Heart left ventricle (tissue), 16 donors: ENCODE measurements at regions not wholly inside any gene's neighbourhood (a gene's known extent, or its start where the extent isn't known, plus 50 kb on each side); places are given as distances from the start of the nearest gene placed in this dataset.

ENCODE experiments used
- ATAC-seq, 4 donors: fragments of 200-7000 bp; cut with Tn5 transposase; one replicate each; pipeline ENCODE4 v1.9.1; 2020 to 2022; ENCODE audit warnings: moderate library complexity in 4 of 4, mild to moderate bottlenecking in 3 of 4, moderate number of reproducible peaks in 1 of 4
- DNase-seq, 5 donors: peaks; one replicate each; pipeline ENCODE4 v3.0.0-alpha.2; 2020
- H3K27ac ChIP-seq, 12 donors: fragments of 200-600 bp; sonication (generic) in 4 of 12; one replicate each; pipeline versions ENCODE4 v1.5.0 to v1.8.0; 2016 to 2022; ENCODE audit warnings: mild to moderate bottlenecking in 2 of 12
- H3K27me3 ChIP-seq, 9 donors: fragments of 200-600 bp; sonication (generic) in 2 of 9; one replicate each; pipeline versions ENCODE4 v1.5.1 to v1.8.0; 2016 to 2022; ENCODE audit warnings: mild to moderate bottlenecking in 3 of 9
- H3K36me3 ChIP-seq, 9 donors: fragments of 200-600 bp; sonication (generic) in 2 of 9; one replicate each; pipeline versions ENCODE4 v1.5.0 to v1.8.0; 2018 to 2022; ENCODE audit warnings: mild to moderate bottlenecking in 2 of 9
- H3K4me1 ChIP-seq, 12 donors: fragments of 200-600 bp; sonication (generic) in 4 of 12; one replicate each; pipeline versions ENCODE4 v1.5.0 to v1.8.0; 2016 to 2022; ENCODE audit warnings: mild to moderate bottlenecking in 3 of 12
- H3K4me3 ChIP-seq, 12 donors: fragments of 200-600 bp; sonication (generic) in 4 of 12; one replicate each; pipeline versions ENCODE4 v1.5.0 to v1.8.0; 2017 to 2022; ENCODE audit warnings: mild to moderate bottlenecking in 9 of 12, moderate library complexity in 4 of 12
- H3K9me3 ChIP-seq, 12 donors: fragments of 200-600 bp; sonication (generic) in 4 of 12; one replicate each; pipeline versions ENCODE4 v1.5.0 to v1.8.0; 2016 to 2022; ENCODE audit warnings: mild to moderate bottlenecking in 1 of 12
- CTCF ChIP-seq, 12 donors: fragments of 200-600 bp; sonication (generic) in 4 of 12; IDR thresholded peaks; one replicate each; pipeline versions ENCODE4 v1.5.0 to v1.8.0; 2018 to 2022; ENCODE audit warnings: antibody characterized with exemption in 12 of 12, mild to moderate bottlenecking in 5 of 12
- POLR2A ChIP-seq, 2 donors: fragments of 450-650 bp; IDR thresholded peaks; one replicate each; pipeline ENCODE4 v1.6.1; 2017; ENCODE audit warnings: antibody characterized with exemption in 2 of 2, mild to moderate bottlenecking in 2 of 2, moderate library complexity in 2 of 2
- WGBS, 4 donors: extraction: QIAGEN DNeasy Blood & Tissue Kit in 2 of 4; methylation state at CpG; one replicate each; pipeline versions ENCODE4 v1.1.5 to v1.1.7; 2013 to 2018; 5-methylcytosine and 5-hydroxymethylcytosine counted together
- intact Hi-C, 10 donors: fragments of 100-400 bp; cut with DNase I; formaldehyde crosslinking; loops; one replicate each; pipeline versions ENCODE4 v1.11.1 to v1.14.2; 2022
- donor health status: ischemic (EF 13 %, LVEDD 7.1; RV severe dilation, severe dysfunction).
- donor health status: healthy with polysubstance abuse.
- donor health status: DM: no; HTN: yes; CAD: no.
- donor health status: DM: no; HTN: no; CAD: no.
- donor health status: ischemic (EF 25% LVEDD 6.9; RV normal size, moderate dysfunction).
- donor health status: ischemic (EF 25% LVEDD 5.7; RV mildly dilated, moderate dysfunction).
- donor health status: healthy.
- donor health status: DM: yes; HTN: yes; CAD: no.
- donor health status: ischemic (EF 35%, LVEDD 5.7; RV mildly dilated, moderate dysfunction).
- donor health status: nonischemic (EF 11% LVEDD 7.7; RV severe dilation, severe dysfunction).
- donor health status: DM: yes; HTN: yes; CAD: no.
- donor health status: PGD.
- donor health status: ischemic (EF 29% LVEDD 5.4; RV normal size, mild dysfunction).
- donor health status: nonischemic (EF 23%, LVEDD 6.1; RV moderate dilation, normal function).

- H3K4me1 ChIP-seq: peaks cover 0 to 23% (median 8%) of the 10 kb centered on the region in 12 donors
- DNase-seq: no peak
- 71 to 92% (median 89%) methylated on average over 6 of the region's 6 CpGs for WGBS, 4 donors
- TF ChIP-seq POLR2A (IDR thresholded peaks at IDR 0.05) (no peak), CTCF (IDR thresholded peaks at IDR 0.05) (no peak)
- intact Hi-C loops: loop anchor here in 1 of 10 donors (10.0 kb wide), 1 partner anchor 260 kb away; no protein-coding TSS in a partner anchor
- no peaks in the 10 kb centered on the region for H3K36me3 ChIP-seq
- H3K4me3 ChIP-seq: no peak overlapping the region
- H3K27me3 ChIP-seq: no peaks in the 10 kb centered on the region
- H3K27ac ChIP-seq: no peak overlapping the region
- no peaks in the 10 kb centered on the region for H3K9me3 ChIP-seq
- ATAC-seq: no peak
Observed at GRCh38 chr6:4615231-4615630, 161.0 kb upstream of the CDYL start.

GRCh38 chr6:4614637-4615036 lies 161.6 kb upstream of the CDYL start:
- Histone ChIP-seq H3K9me3 (no peaks in the 10 kb centered on the region), H3K4me3 (no peak overlapping the region), H3K4me1 (peaks cover 0 to 29% (median 12%) of the 10 kb centered on the region in 12 donors), H3K27ac (no peak overlapping the region), H3K27me3 (no peaks in the 10 kb centered on the region), H3K36me3 (no peaks in the 10 kb centered on the region)
- DNase-seq: no peak
- TF ChIP-seq CTCF (IDR thresholded peaks at IDR 0.05): no peak
- TF ChIP-seq POLR2A (IDR thresholded peaks at IDR 0.05): no peak
- 95 to 97% (median 96%) methylated on average over 5 of the region's 5 CpGs for WGBS, 4 donors
- intact Hi-C loops: loop anchor here in 2 of 10 donors (5.0 to 10.0 kb wide), 2 partner anchors 152 to 260 kb away; no protein-coding TSS in a partner anchor
- no peak for ATAC-seq

- TF ChIP-seq POLR2A (IDR thresholded peaks at IDR 0.05): no peak
- no peak for TF ChIP-seq CTCF (IDR thresholded peaks at IDR 0.05)
- ATAC-seq (no peak), DNase-seq (no peak)
- no peaks in the 10 kb centered on the region for H3K27me3 ChIP-seq
- H3K4me1 ChIP-seq: peaks cover 0 to 29% (median 12%) of the 10 kb centered on the region in 12 donors
- no peaks in the 10 kb centered on the region for H3K9me3 ChIP-seq
- no peaks in the 10 kb centered on the region for H3K36me3 ChIP-seq
- no peak overlapping the region for H3K27ac ChIP-seq
- H3K4me3 ChIP-seq: no peak overlapping the region
- WGBS, 4 donors: 95 to 97% (median 95%) methylated on average over 5 of the region's 5 CpGs
- intact Hi-C loops: loop anchor here in 2 of 10 donors (5.0 to 10.0 kb wide), 2 partner anchors 151 to 259 kb away; no protein-coding TSS in a partner anchor
Observed at GRCh38 chr6:4613795-4614194, 162.4 kb upstream of the CDYL start.

- no peaks in the 10 kb centered on the region for H3K36me3 ChIP-seq
- 94 to 96% (median 96%) methylated on average over 2 of the region's 2 CpGs for WGBS, 4 donors
- H3K27ac ChIP-seq: no peak overlapping the region
- no peak overlapping the region for H3K4me3 ChIP-seq
- TF ChIP-seq CTCF (IDR thresholded peaks at IDR 0.05): no peak
- TF ChIP-seq POLR2A (IDR thresholded peaks at IDR 0.05): no peak
- H3K9me3 ChIP-seq: no peaks in the 10 kb centered on the region
- intact Hi-C loops: loop anchor here in 2 of 10 donors (5.0 to 10.0 kb wide), 2 partner anchors 151 to 259 kb away; no protein-coding TSS in a partner anchor
- peaks cover 0 to 29% (median 12%) of the 10 kb centered on the region in 12 donors for H3K4me1 ChIP-seq
- ATAC-seq (no peak), DNase-seq (no peak)
- H3K27me3 ChIP-seq: no peaks in the 10 kb centered on the region
Observed at GRCh38 chr6:4613381-4613780, 162.8 kb upstream of the CDYL start.
